SU-DHL-6 (cell line): ENCODE measurements at regions not wholly inside any gene's neighbourhood (a gene's known extent, or its start where the extent isn't known, plus 50 kb on each side); places are given as distances from the start of the nearest gene placed in this dataset.

Experiments
- H2AFZ ChIP-seq: fragments of 200-600 bp; sonication (generic); 2 replicates; pipeline ENCODE4 v1.6.1; 2014; ENCODE audit warnings: low read depth, mild to moderate bottlenecking, moderate library complexity, mixed read lengths, antibody characterized with exemption, low read length; ENCODE audit not compliant: severe bottlenecking
- H3F3A ChIP-seq: fragments of 200-600 bp; shearing (Covaris generic); 2 replicates; pipeline ENCODE4 v1.6.0; 2016; ENCODE audit warnings: antibody characterized with exemption, mild to moderate bottlenecking; ENCODE audit not compliant: insufficient read depth
- H3K27ac ChIP-seq: fragments of 200-600 bp; sonication (generic); 2 replicates; pipeline ENCODE4 v1.5.1; 2016; ENCODE audit warnings: low read depth, mild to moderate bottlenecking, low read length, moderate library complexity, mixed read lengths
- H3K27me3 ChIP-seq: fragments of 200-600 bp; sonication (generic), shearing (Covaris generic); 2 replicates; pipeline ENCODE4 v1.6.0; 2014; ENCODE audit warnings: mild to moderate bottlenecking, low read length
- H3K36me3 ChIP-seq: fragments of 200-600 bp; sonication (generic); 2 replicates; pipeline ENCODE4 v1.6.1; 2014; ENCODE audit warnings: mild to moderate bottlenecking, low read length, mixed read lengths
- H3K4me2 ChIP-seq: fragments of 300-600, 200-600 bp; shearing (Covaris generic), sonication (generic); 2 replicates; pipeline ENCODE4 v1.6.0; 2014; ENCODE audit warnings: low read length, low read depth, mild to moderate bottlenecking; ENCODE audit not compliant: poor library complexity, severe bottlenecking
- H3K4me3 ChIP-seq: fragments of 200-600 bp; sonication (generic); 2 replicates; pipeline ENCODE4 v1.5.1; 2014; ENCODE audit warnings: antibody characterized with exemption, low read length, mild to moderate bottlenecking, mixed read lengths; ENCODE audit not compliant: insufficient read depth, poor library complexity, severe bottlenecking
- H3K79me2 ChIP-seq: fragments of 200-600 bp; sonication (generic); 2 replicates; pipeline ENCODE4 v1.6.1; 2014; ENCODE audit warnings: mild to moderate bottlenecking, low read length, moderate library complexity; ENCODE audit not compliant: insufficient read depth
- H3K9ac ChIP-seq: fragments of 200-600 bp; sonication (generic); 2 replicates; pipeline ENCODE4 v1.7.0; 2014; ENCODE audit warnings: mild to moderate bottlenecking, low read length
- H3K9me2 ChIP-seq: fragments of 200-600 bp; sonication (generic); replicated peaks from 2 replicates; pipeline ENCODE4 v1.6.1; 2014; ENCODE audit warnings: low read length; ENCODE audit not compliant: insufficient read depth
- H3K9me3 ChIP-seq: fragments of 200-600 bp; sonication (generic); 2 replicates; pipeline ENCODE4 v1.6.1; 2014; ENCODE audit warnings: low read length, mixed read lengths; ENCODE audit not compliant: insufficient read depth
- H4K20me1 ChIP-seq: fragments of 200-600 bp; sonication (generic); 2 replicates; pipeline ENCODE4 v1.6.1; 2014; ENCODE audit warnings: low read depth, mild to moderate bottlenecking, antibody characterized with exemption, low read length, moderate library complexity, mixed read lengths
- EZH2phosphoT487 ChIP-seq: fragments of 200-600 bp; sonication (generic), shearing (Covaris generic); conservative IDR thresholded peaks from 2 replicates; pipeline ENCODE4 v1.6.1; 2018; ENCODE audit warnings: mild to moderate bottlenecking, antibody characterized with exemption, low read length, moderate library complexity, mixed read lengths
- TF ChIP-seq, protein P1 (sequence below): fragments of 200-600 bp; sonication (generic); IDR thresholded peaks from one replicate; pipeline ENCODE4 v1.5.1; 2017; ENCODE audit warnings: antibody characterized with exemption, mild to moderate bottlenecking, low read length, moderate library complexity; ENCODE audit not compliant: insufficient read depth, poor library complexity, severe bottlenecking

DNA sequence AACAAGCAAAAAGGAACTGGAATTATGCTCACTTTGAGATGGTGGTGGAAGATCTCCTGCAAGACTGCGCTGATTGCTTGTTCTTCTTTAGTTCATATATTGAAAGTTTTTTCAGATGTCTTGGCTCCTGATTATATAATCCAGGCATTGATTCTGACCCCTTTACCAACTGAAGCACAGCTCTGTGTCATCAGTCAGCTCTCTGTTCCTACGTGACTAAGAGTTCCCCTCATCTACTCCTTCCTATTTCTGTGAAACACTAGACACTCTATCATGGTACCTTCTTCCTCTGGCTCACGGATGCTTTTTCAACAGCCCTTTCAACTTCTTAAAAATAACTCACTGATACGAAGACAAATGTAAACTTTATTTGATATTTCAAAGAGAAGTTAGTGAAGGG, 788.6 kb downstream of the SOCS6 start:
- H4K20me1 ChIP-seq = no peaks in the 10 kb centered on the region
- H3K9me3 ChIP-seq = no peaks in the 10 kb centered on the region
- no peaks in the 10 kb centered on the region for H3K27me3 ChIP-seq
- no peak for TF ChIP-seq EZH2phosphoT487
- TF ChIP-seq, protein P1, sequence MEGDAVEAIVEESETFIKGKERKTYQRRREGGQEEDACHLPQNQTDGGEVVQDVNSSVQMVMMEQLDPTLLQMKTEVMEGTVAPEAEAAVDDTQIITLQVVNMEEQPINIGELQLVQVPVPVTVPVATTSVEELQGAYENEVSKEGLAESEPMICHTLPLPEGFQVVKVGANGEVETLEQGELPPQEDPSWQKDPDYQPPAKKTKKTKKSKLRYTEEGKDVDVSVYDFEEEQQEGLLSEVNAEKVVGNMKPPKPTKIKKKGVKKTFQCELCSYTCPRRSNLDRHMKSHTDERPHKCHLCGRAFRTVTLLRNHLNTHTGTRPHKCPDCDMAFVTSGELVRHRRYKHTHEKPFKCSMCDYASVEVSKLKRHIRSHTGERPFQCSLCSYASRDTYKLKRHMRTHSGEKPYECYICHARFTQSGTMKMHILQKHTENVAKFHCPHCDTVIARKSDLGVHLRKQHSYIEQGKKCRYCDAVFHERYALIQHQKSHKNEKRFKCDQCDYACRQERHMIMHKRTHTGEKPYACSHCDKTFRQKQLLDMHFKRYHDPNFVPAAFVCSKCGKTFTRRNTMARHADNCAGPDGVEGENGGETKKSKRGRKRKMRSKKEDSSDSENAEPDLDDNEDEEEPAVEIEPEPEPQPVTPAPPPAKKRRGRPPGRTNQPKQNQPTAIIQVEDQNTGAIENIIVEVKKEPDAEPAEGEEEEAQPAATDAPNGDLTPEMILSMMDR = no peak
- no peak overlapping the region for H3K4me2 ChIP-seq
- no peaks in the 10 kb centered on the region for H3F3A ChIP-seq
- no peak overlapping the region for H2AFZ ChIP-seq
- no peak overlapping the region for H3K9ac ChIP-seq
- H3K79me2 ChIP-seq = no peaks in the 10 kb centered on the region
- H3K9me2 ChIP-seq = no peaks in the 10 kb centered on the region
- no peaks in the 10 kb centered on the region for H3K36me3 ChIP-seq
- no peak overlapping the region for H3K4me3 ChIP-seq
- no peak overlapping the region for H3K27ac ChIP-seq

DNA sequence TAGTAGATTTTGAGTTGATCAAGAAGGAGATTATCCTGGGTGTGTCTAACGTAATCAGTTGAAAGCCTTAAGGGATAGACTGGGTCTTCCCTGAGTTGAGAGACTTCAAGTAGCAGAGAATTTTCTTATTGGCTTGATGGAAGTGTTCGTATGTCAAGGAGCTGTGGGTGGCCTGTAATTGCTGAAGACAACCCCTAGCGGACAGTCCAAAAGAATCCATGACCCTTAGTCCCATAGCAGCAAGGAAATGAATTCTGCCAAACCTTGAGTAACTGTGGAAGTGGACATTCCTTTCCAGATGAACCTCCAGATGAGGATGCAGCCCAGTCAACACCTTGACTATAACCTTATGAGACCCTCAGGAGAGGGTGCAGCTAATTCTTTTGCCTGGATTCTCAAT, 786.3 kb downstream of the SOCS6 start:
- Histone ChIP-seq H3K27ac (no peak overlapping the region), H3K4me2 (no peak overlapping the region), H3K79me2 (no peaks in the 10 kb centered on the region), H2AFZ (no peak overlapping the region), H3K9ac (no peak overlapping the region), H3K27me3 (no peaks in the 10 kb centered on the region), H3K9me2 (no peaks in the 10 kb centered on the region), H3K36me3 (no peaks in the 10 kb centered on the region), H3F3A (no peaks in the 10 kb centered on the region), H3K4me3 (no peak overlapping the region), H4K20me1 (no peaks in the 10 kb centered on the region), H3K9me3 (no peaks in the 10 kb centered on the region)
- TF ChIP-seq EZH2phosphoT487 = no peak
- TF ChIP-seq, protein P1 = no peak

DNA sequence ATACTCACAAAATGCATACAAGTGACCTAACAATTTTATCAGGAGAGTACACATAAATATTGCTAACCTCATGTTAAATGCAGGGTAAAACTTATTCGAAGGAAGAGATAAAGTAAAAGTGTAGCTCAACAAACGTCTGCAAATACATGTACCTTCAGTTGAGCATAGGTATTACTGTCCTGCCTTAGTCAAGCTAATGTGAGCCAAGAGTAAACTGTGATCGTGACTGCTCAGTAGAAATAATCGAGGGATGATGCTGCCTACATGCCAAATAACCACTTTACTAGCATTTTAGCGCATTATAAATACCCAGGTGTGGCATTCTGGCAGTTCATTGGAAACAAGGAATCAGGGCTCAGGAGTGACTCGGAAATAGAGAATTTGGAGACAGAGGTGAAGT, 779.5 kb downstream of the SOCS6 start:
- no peaks in the 10 kb centered on the region for H3K9me2 ChIP-seq
- H3K27ac ChIP-seq = no peak overlapping the region
- H3K79me2 ChIP-seq = no peaks in the 10 kb centered on the region
- H3K9me3 ChIP-seq = no peaks in the 10 kb centered on the region
- no peak overlapping the region for H3K4me2 ChIP-seq
- no peak overlapping the region for H3K9ac ChIP-seq
- H2AFZ ChIP-seq = no peak overlapping the region
- TF ChIP-seq, protein P1 = no peak
- TF ChIP-seq EZH2phosphoT487 = no peak
- no peaks in the 10 kb centered on the region for H3K36me3 ChIP-seq
- H4K20me1 ChIP-seq = no peaks in the 10 kb centered on the region
- no peak overlapping the region for H3K4me3 ChIP-seq
- H3F3A ChIP-seq = no peaks in the 10 kb centered on the region
- no peaks in the 10 kb centered on the region for H3K27me3 ChIP-seq
